Caki2 (cell line): ENCODE measurements at regions not wholly inside any gene's neighbourhood (a gene's known extent, or its start where the extent isn't known, plus 50 kb on each side); places are given as distances from the start of the nearest gene placed in this dataset.
"Not testable (repeated sequence)": the region's sequence is repeated elsewhere in the genome, so short reads cannot be mapped to it uniquely, and the experiment has no call there.

ENCODE experiments used
- DNase-seq: peaks from one replicate; pipeline ENCODE4 v3.0.0-alpha.2; 2015; ENCODE audit warnings: low read depth
- in situ Hi-C: cut with HindIII; loops from 2 replicates; pipeline ENCODE4 v1.10.0; 2016; ENCODE audit warnings: low sequenced_read_pairs, low pct_unique_long_range_greater_than_20kb, mixed read lengths

GRCh38 chr10:94165158-94165611 lies 171.5 kb downstream of the PLCE1 start:
- in situ Hi-C loops, result not testable (repeated sequence)
- DNase-seq, result peak; percentile 40

GRCh38 chr10:94172332-94172731 lies 178.6 kb downstream of the PLCE1 start:
- in situ Hi-C loops, result no loop called here
- DNase-seq, result no peak

GRCh38 chr10:94173594-94173993 lies 179.9 kb downstream of the PLCE1 start:
- in situ Hi-C loops, result no loop called here
- no peak for DNase-seq

GRCh38 chr10:94174838-94175237 lies 181.1 kb downstream of the PLCE1 start:
- in situ Hi-C loops, result no loop called here
- DNase-seq, result no peak

GRCh38 chr10:94178475-94179253 lies 184.1 kb downstream of the NOC3L start:
- no peak for DNase-seq
- in situ Hi-C loops, result no loop called here

GRCh38 chr10:94180576-94180975 lies 182.2 kb downstream of the NOC3L start:
- no peak for DNase-seq
- in situ Hi-C loops, result no loop called here

- DNase-seq, result peak; percentile 63
- in situ Hi-C loops, result no loop called here
Measured at GRCh38 chr10:94183666-94184264, 179.0 kb downstream of the NOC3L start.

- DNase-seq, result no peak
- in situ Hi-C loops, result no loop called here
Measured at GRCh38 chr10:94186722-94187121, 176.0 kb downstream of the NOC3L start.

GRCh38 chr10:94192333-94192732 lies 170.4 kb downstream of the NOC3L start:
- no peak for DNase-seq
- in situ Hi-C loops, result no loop called here

- DNase-seq, result no peak
Measured at GRCh38 chr10:94192974-94193373, 169.8 kb downstream of the NOC3L start.

GRCh38 chr10:94193466-94193924 lies 169.2 kb downstream of the NOC3L start:
- in situ Hi-C loops, result no loop called here

More at GRCh38 chr10:94192974-94193373, 169.8 kb downstream of the NOC3L start:
- in situ Hi-C loops, result no loop called here

GRCh38 chr10:94194256-94194655 lies 168.5 kb downstream of the NOC3L start:
- in situ Hi-C loops, result no loop called here
- DNase-seq, result peak; percentile 18

More at GRCh38 chr10:94193466-94193924, 169.2 kb downstream of the NOC3L start:
- peak; percentile 16 for DNase-seq

GRCh38 chr10:94197241-94197640 lies 165.5 kb downstream of the NOC3L start:
- in situ Hi-C loops, result no loop called here
- DNase-seq, result no peak

- in situ Hi-C loops, result no loop called here
- no peak for DNase-seq
Measured at GRCh38 chr10:94198324-94198723, 164.4 kb downstream of the NOC3L start.

GRCh38 chr10:94199565-94199964 lies 163.2 kb downstream of the NOC3L start:
- DNase-seq, result peak; percentile 36
- in situ Hi-C loops, result no loop called here

GRCh38 chr10:94200146-94200837 lies 162.4 kb downstream of the NOC3L start:
- in situ Hi-C loops, result no loop called here
- DNase-seq, result no peak

GRCh38 chr10:94205396-94205831 lies 157.3 kb downstream of the NOC3L start:
- in situ Hi-C loops, result no loop called here
- DNase-seq, result no peak

GRCh38 chr10:94206176-94206575 lies 156.6 kb downstream of the NOC3L start:
- no peak for DNase-seq
- in situ Hi-C loops, result no loop called here

GRCh38 chr10:94208315-94208714 lies 154.4 kb downstream of the NOC3L start:
- in situ Hi-C loops, result no loop called here
- no peak for DNase-seq
